Progenitor cell of endocrine pancreas (in vitro differentiated cells): ENCODE measurements at regions not wholly inside any gene's neighbourhood (a gene's known extent, or its start where the extent isn't known, plus 50 kb on each side); places are given as distances from the start of the nearest gene placed in this dataset.

Source experiments
- DNase-seq: peaks from one replicate; pipeline ENCODE4 v3.0.0; 2021; ENCODE audit warnings: low spot score; ENCODE audit not compliant: unreplicated experiment
- H3K27ac Mint-ChIP-seq: 2 replicates; pipeline ENCODE4 v1.8.0; 2021; ENCODE audit warnings: mild to moderate bottlenecking, moderate library complexity, mixed read lengths
- H3K27me3 Mint-ChIP-seq: 2 replicates; pipeline ENCODE4 v1.8.0; 2021; ENCODE audit warnings: mixed read lengths
- H3K36me3 Mint-ChIP-seq: 2 replicates; pipeline ENCODE4 v1.8.0; 2022; ENCODE audit warnings: mixed read lengths; ENCODE audit not compliant: insufficient read depth
- H3K4me1 Mint-ChIP-seq: 2 replicates; pipeline ENCODE4 v1.8.0; 2021; ENCODE audit warnings: low read depth, mixed read lengths
- H3K4me3 Mint-ChIP-seq: 2 replicates; pipeline ENCODE4 v1.8.0; 2021; ENCODE audit warnings: low read depth, mild to moderate bottlenecking, moderate library complexity, mixed read lengths
- H3K9me3 Mint-ChIP-seq: 2 replicates; pipeline ENCODE4 v1.8.0; 2021; ENCODE audit warnings: low read depth, mixed read lengths
- CTCF ChIP-seq: fragments of 200-600 bp; sonication (generic); IDR thresholded peaks from one replicate; pipeline ENCODE4 v1.5.0; 2021; ENCODE audit warnings: antibody characterized with exemption, mild to moderate bottlenecking; ENCODE audit not compliant: unreplicated experiment

GRCh38 chr13:104473936-104474335, 1407.7 kb upstream of the SLC10A2 start:
- Mint-ChIP-seq H3K4me1 (no peaks in the 10 kb centered on the region), H3K27me3 (no peaks in the 10 kb centered on the region), H3K9me3 (peaks cover 10% of the 10 kb centered on the region), H3K4me3 (no peak overlapping the region), H3K36me3 (no peaks in the 10 kb centered on the region), H3K27ac (no peak overlapping the region)
- TF ChIP-seq CTCF: no peak
- DNase-seq: no peak

GRCh38 chr13:104466016-104466415, 1399.8 kb upstream of the SLC10A2 start:
- DNase-seq: no peak
- no peak overlapping the region for H3K4me3 Mint-ChIP-seq
- TF ChIP-seq CTCF: no peak
- no peaks in the 10 kb centered on the region for H3K9me3 Mint-ChIP-seq
- no peaks in the 10 kb centered on the region for H3K27me3 Mint-ChIP-seq
- H3K27ac Mint-ChIP-seq: no peak overlapping the region
- H3K4me1 Mint-ChIP-seq: no peaks in the 10 kb centered on the region
- H3K36me3 Mint-ChIP-seq: no peaks in the 10 kb centered on the region

- peak overlapping the region; percentile 63 for H3K27ac Mint-ChIP-seq
- no peaks in the 10 kb centered on the region for H3K36me3 Mint-ChIP-seq
- no peak for DNase-seq
- TF ChIP-seq CTCF: no peak
- no peaks in the 10 kb centered on the region for H3K27me3 Mint-ChIP-seq
- no peak overlapping the region for H3K4me3 Mint-ChIP-seq
- no peaks in the 10 kb centered on the region for H3K9me3 Mint-ChIP-seq
- H3K4me1 Mint-ChIP-seq: no peaks in the 10 kb centered on the region
These were observed 1394.8 kb upstream of the SLC10A2 start for GRCh38 chr13:104461049-104461448.

DNA sequence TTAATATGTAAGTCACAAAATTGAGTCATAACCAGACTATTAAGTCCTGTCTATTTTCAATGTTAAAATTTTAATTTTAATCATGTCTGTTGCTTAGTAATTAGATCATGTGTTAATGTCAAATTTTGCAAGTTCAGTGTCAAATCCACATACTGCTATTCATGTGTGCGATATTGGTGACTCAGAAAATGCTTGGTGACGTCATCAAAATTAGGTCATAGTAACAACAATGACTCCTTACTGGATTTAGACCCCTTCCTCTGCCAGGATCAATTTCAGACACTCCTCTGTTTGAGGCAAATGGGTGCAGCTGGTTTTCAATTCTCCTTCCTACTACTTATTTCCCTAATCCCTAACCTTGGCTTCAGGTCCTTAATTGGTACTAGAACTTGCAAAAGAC, 1394.3 kb upstream of the SLC10A2 start:
- Mint-ChIP-seq H3K27me3 (no peaks in the 10 kb centered on the region), H3K4me3 (no peak overlapping the region), H3K27ac (no peak overlapping the region), H3K36me3 (no peaks in the 10 kb centered on the region), H3K4me1 (no peaks in the 10 kb centered on the region), H3K9me3 (no peaks in the 10 kb centered on the region)
- DNase-seq: no peak
- TF ChIP-seq CTCF: no peak

DNA sequence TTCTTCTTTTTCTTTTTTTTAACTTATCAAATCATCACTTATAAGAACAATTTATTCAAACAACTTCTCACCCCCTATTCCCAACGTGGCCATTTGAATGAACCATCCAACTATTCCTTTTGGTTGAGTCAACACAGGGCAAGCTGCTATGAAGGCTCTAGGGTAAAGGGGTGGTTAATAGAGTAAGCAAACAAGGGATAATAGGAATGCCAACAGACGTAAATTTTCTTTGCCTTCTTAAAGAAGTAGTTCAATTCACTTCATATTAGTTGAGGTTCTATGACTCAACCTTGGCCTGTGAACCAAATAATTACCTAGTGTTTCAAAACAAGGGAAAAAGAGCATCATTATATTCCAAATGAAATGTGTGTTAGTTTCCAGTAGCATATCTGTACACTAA, 1383.8 kb upstream of the SLC10A2 start:
- TF ChIP-seq CTCF: no peak
- no peak for DNase-seq
- Mint-ChIP-seq H3K4me1 (no peaks in the 10 kb centered on the region), H3K27me3 (no peaks in the 10 kb centered on the region), H3K9me3 (peaks cover 11% of the 10 kb centered on the region), H3K36me3 (no peaks in the 10 kb centered on the region), H3K4me3 (no peak overlapping the region), H3K27ac (no peak overlapping the region)

GRCh38 chr13:104447348-104447747, 1381.1 kb upstream of the SLC10A2 start:
- no peak overlapping the region for H3K4me3 Mint-ChIP-seq
- H3K9me3 Mint-ChIP-seq: peaks cover 22% of the 10 kb centered on the region
- no peak for DNase-seq
- H3K4me1 Mint-ChIP-seq: no peaks in the 10 kb centered on the region
- no peaks in the 10 kb centered on the region for H3K27me3 Mint-ChIP-seq
- TF ChIP-seq CTCF: no peak
- H3K27ac Mint-ChIP-seq: no peak overlapping the region
- H3K36me3 Mint-ChIP-seq: no peaks in the 10 kb centered on the region
